NCI-H1930 (cell line): ENCODE measurements at regions not wholly inside any gene's neighbourhood (a gene's known extent, or its start where the extent isn't known, plus 50 kb on each side); places are given as distances from the start of the nearest gene placed in this dataset.

Experiments used
- DNase-seq, 2 experiments: peaks; one replicate each; lab custom pipeline; 2025; lab: John Stamatoyannopoulos, UW

GRCh38 chr3:171956181-171956683, 83.1 kb upstream of the FNDC3B start:
- DNase-seq: no peak

- DNase-seq: no peak
Measured at GRCh38 chr3:171956705-171957104, 82.7 kb upstream of the FNDC3B start.

GRCh38 chr3:171959532-171960089, 79.8 kb upstream of the FNDC3B start:
- no peak for DNase-seq

GRCh38 chr3:171960159-171960558, 79.2 kb upstream of the FNDC3B start:
- DNase-seq: no peak

DNA sequence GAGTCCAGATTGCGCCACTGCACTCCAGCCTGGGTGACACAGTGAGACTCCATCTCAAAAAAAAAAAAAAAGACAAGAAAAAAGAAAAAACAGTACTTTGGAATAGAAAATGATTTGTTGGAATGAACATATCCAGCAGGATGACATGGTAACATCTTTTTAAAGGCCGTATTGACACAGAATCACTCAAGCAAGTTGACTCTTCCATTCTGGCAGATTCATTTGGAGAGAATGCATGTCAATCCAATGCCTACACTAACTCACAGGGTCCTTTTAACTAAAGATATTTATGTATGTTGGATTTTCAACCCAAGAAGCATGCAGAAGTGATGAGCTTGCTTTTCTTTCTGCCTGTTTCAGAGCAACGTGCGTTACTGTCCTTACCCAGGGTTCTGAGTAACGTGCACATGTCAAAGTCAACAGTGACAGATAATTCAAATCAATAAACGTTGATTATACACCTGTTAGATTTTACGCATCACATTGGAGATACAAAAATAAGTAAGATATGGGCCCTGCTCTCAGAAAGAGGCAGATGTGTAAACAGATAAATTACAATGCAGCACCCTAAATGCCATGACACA, 77.1 kb upstream of the FNDC3B start:
- DNase-seq: no peak

DNA sequence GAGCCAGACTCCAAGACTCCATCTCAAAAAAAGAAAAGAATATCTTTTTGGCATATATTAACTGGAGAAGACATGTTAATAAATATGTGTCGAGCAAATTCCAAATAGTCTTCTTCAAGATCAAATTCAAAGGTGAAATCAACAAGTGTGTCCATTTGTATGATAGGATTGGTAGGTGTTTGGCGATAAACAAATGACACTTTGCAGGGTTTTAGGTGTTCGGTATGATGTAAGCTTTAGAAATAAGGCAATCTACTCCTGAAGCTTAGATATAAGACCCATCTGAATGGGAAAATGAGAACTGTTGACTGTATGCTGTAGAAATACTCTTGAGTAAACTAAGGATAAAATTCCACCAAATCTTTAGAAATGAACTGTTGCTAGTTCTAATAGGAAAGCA, 75.8 kb upstream of the FNDC3B start:
- DNase-seq: no peak

DNA sequence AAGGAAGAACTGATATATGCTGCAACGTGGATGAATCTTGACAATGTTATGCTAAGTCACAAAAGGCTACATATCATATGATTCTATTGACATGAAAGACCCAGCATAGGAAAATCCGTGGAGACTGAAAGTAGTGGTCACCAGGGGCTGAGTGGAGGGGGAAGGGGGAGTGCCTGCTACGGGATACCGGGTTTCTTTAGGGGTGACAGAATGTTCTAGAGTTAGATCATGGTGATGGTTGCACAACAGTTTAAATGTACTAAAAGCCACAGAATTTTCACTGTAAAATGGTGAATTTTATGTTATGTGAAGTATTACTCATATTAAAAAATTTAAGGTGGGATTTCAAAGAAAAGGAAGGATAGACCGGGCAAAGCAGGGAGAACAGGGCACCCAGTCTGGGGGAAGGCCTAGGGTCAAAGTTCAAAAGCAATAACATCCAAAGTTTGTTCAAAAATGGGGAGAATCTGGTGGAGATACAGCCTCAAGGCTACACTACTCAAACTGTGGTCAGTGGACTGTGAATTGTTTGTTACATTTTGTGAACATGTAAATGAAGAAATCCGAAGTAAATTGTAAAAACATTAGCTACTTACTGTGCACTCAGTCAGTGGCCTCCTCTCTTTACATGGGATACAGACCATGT, 74.2 kb upstream of the FNDC3B start:
- DNase-seq: no peak

DNA sequence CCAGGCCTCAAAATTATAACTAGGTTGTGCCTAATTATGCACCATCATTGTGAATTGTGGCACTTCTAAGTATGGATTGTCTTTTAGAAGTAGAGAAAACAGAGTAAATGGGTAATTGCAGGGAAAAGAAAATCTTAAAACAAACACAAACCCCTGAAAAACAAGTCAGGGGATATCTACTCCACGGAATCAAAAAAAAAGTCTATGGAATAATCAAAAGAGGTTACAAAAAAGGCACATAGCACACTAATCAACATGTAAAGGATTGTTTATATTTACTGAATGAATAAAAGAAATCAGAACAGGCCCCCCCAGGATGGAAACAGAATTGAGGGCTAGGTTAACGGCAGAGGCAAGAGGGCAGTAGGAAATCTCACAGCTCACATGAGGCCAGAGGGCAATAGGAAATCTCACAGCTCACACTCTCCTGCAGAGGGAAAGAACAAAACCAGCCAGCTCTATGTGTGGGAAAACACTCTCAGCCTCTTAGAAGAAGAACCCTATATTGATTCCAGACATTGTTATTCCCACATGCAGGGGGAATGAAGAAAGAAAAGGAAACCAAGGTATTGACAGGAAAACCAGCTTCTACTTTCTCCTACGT, 72.7 kb upstream of the FNDC3B start:
- DNase-seq: no peak

GRCh38 chr3:171967137-171967783, 72.1 kb upstream of the FNDC3B start:
- no peak for DNase-seq

- no peak for DNase-seq
Measured at GRCh38 chr3:171967932-171968678, 71.3 kb upstream of the FNDC3B start.

- no peak for DNase-seq
Measured at GRCh38 chr3:171970301-171970788, 69.0 kb upstream of the FNDC3B start.

DNA sequence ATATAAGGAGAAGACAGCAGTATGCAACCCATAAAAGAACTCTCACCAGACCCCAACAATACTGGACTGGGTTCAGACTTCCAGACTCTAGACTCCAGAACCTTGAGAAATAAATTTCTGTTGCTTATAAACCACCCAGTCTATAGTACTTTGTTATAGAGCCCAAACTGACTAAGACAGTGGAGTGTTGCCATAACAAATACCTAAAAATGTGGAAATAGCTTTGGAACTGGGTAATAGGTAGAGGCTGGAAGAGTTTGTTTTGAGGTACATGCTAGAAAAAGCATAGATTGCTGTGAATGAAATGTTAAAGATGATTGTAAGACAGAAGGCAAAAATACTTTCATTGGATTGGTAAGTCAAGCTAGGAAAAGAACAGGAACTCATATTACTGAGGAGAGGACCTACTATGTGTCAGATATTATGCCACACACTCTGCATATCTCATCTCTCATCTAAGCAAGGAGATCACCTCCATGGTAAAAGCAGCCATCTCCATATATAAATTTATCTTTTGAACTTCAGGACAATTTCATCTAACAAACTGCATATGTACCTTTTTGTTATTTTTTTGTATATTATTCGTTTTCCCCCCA, 67.4 kb upstream of the FNDC3B start:
- DNase-seq: no peak

DNA sequence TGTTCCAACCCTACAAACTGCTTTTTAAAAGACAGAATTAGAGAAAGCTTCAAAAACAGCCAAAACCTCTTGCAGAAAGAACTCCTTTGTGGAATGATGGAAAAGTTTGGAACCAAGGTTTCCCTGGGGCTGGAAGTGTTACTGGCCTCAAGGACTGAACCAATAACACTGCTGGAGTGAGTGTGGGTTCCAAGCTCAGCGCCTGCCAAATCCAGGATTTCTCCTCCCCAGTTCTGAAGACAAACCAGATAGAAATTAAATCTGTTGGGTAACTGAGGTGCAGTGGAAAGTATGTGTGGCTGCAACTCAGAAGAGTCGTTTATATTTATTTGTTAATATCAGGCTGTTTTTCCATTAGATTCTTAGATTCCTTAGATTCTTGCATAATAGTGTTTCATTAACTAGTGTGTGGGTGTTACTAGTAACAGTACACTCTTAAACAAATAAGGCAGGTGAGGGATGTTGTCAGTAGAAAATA, 66.5 kb upstream of the FNDC3B start:
- DNase-seq: no peak

GRCh38 chr3:171974986-171975837, 64.2 kb upstream of the FNDC3B start:
- no peak for DNase-seq

DNA sequence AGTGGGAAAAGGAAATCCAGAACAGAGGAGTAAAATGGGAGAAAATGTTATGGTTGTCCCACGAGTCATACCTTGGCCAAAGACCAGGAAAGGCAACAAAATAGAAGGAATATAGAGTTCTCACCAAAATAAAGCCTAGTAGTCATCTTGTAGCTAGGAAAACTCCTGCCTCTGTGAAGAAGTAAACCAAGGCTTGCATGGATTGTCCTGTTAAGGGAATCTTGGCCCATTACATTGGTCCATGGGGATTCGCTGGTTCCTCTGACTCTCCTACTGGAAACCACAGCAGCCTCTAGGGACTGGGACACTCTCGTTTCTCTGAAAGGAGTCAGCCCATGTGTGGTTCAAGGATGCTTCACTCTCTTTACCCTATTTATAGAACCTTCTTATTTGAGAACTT, 62.9 kb upstream of the FNDC3B start:
- no peak for DNase-seq

GRCh38 chr3:171977441-171977840, 61.9 kb upstream of the FNDC3B start:
- no peak for DNase-seq

- no peak for DNase-seq
Measured at GRCh38 chr3:171977860-171978259, 61.5 kb upstream of the FNDC3B start.

- no peak for DNase-seq
Measured at GRCh38 chr3:171978390-171978789, 61.0 kb upstream of the FNDC3B start.

DNA sequence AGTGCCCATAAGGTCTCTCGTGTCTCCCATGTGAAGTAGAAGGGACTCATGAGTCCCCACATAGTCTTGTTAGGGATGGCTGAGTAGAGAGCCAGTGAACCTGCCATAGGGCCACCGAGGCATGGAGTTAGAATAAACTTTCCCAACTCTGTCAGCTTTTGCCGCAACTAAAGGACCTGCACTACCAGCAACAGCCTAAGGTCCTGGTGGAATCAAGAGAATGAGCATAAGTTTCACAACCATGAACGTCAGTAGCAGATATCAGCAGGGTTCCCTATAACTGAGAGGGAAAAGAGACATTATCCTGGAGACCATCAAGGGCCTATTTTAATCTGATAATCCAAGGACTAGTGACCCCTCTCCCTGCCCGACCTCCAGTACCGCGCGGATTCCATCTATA, 60.3 kb upstream of the FNDC3B start:
- DNase-seq: no peak

DNA sequence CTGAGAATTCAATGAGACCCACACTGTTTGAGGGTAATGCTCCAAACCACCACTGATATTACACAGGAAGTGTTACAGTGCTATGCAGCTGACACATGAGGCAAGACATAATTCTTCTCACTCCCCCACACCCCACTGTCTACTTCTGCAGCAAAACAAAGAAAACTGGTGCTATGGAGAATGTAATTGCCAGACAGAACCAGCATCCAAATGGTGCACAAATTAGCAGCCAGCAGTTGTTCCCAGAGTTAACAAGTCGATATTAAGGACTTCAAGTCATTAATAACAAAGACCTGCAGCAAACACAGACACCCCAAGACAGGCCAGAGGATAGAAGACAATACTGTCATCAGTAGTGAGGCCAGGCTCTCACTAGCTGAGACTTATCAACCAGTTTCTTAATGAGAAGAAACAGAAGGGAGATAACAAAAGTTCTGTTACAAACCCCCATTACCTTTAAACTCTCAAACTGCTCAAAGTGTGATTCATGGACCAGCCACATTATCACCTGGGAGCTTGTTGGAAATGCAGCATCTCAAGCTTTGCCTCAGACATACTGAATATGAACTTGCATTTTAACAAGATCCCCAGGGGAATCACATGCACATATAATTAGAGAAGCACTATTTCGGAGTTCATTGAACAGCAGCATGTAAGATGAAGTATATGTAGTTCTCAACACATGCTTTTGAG, 58.7 kb upstream of the FNDC3B start:
- no peak for DNase-seq
